Mesenchymal stem cell (in vitro differentiated cells and primary cell): ENCODE measurements at regions not wholly inside any gene's neighbourhood (a gene's known extent, or its start where the extent isn't known, plus 50 kb on each side); places are given as distances from the start of the nearest gene placed in this dataset.

Experiments used
- DNase-seq: peaks from one replicate; pipeline ENCODE4 v3.0.0-alpha.2; 2013
- H2AFZ ChIP-seq: one replicate; pipeline ENCODE4 v1.6.1; 2013; ENCODE audit warnings: low read depth, mild to moderate bottlenecking, control low read depth, inconsistent platforms, low read length, moderate library complexity
- H2AK5ac ChIP-seq: 2 replicates; pipeline ENCODE4 v1.6.1; 2013; ENCODE audit warnings: low read length, moderate library complexity, mild to moderate bottlenecking, inconsistent platforms; ENCODE audit not compliant: severe bottlenecking
- H2BK120ac ChIP-seq: one replicate; pipeline ENCODE4 v1.6.1; 2013; ENCODE audit warnings: low read depth, mild to moderate bottlenecking, inconsistent platforms, low read length, moderate library complexity
- H2BK12ac ChIP-seq, 2 experiments: one replicate each; pipeline ENCODE4 v1.6.1; 2013; ENCODE audit warnings: inconsistent platforms in 2 of 2, low read length in 2 of 2, mild to moderate bottlenecking in 2 of 2, moderate library complexity in 2 of 2, control low read depth in 1 of 2
- H2BK15ac ChIP-seq: one replicate; pipeline ENCODE4 v1.6.1; 2013; ENCODE audit warnings: mild to moderate bottlenecking, low read depth, inconsistent platforms; ENCODE audit not compliant: poor library complexity, severe bottlenecking
- H2BK5ac ChIP-seq: 2 replicates; pipeline ENCODE4 v1.6.1; 2013; ENCODE audit warnings: low read depth, mild to moderate bottlenecking, low read length, control low read depth, inconsistent platforms; ENCODE audit not compliant: poor library complexity, severe bottlenecking
- H3K14ac ChIP-seq, 2 experiments: one replicate each; pipeline ENCODE4 v1.6.1; 2013; ENCODE audit warnings: inconsistent platforms in 2 of 2, low read length in 2 of 2, control low read depth in 1 of 2, mild to moderate bottlenecking in 1 of 2, moderate library complexity in 1 of 2
- H3K18ac ChIP-seq, 2 experiments: one replicate each; pipeline ENCODE4 v1.6.1; 2013; ENCODE audit warnings: inconsistent platforms in 2 of 2, low read length in 2 of 2, control low read depth in 1 of 2, low read depth in 1 of 2, mild to moderate bottlenecking in 1 of 2
- H3K23ac ChIP-seq, 2 experiments: one replicate each; pipeline ENCODE4 v1.6.1; 2013; ENCODE audit warnings: inconsistent platforms in 2 of 2, low read length in 2 of 2, mild to moderate bottlenecking in 2 of 2, moderate library complexity in 2 of 2, control low read depth in 1 of 2
- H3K27ac ChIP-seq: 2 replicates; pipeline ENCODE4 v1.5.1; 2013; ENCODE audit warnings: mild to moderate bottlenecking, moderate library complexity, low read length, control low read depth, inconsistent platforms; ENCODE audit not compliant: poor library complexity, severe bottlenecking
- H3K27me3 ChIP-seq, 2 experiments: 2 replicates each; pipeline versions ENCODE4 v1.6.1 to v1.7.0; 2013; ENCODE audit warnings: low read length in 2 of 2, mild to moderate bottlenecking in 2 of 2, moderate library complexity in 2 of 2, control low read depth in 1 of 2, inconsistent platforms in 1 of 2; ENCODE audit not compliant: control insufficient read depth in 1 of 2, insufficient read depth in 1 of 2
- H3K36me3 ChIP-seq, 2 experiments: 2 replicates each; pipeline versions ENCODE4 v1.6.1 to v1.7.0; 2013; ENCODE audit warnings: low read length in 2 of 2, control low read depth in 1 of 2, inconsistent platforms in 1 of 2, low read depth in 1 of 2, mild to moderate bottlenecking in 1 of 2; ENCODE audit not compliant: insufficient read depth in 2 of 2, control insufficient read depth in 1 of 2
- H3K4ac ChIP-seq, 2 experiments: one replicate each; pipeline ENCODE4 v1.6.1; 2013; ENCODE audit warnings: inconsistent platforms in 2 of 2, low read length in 2 of 2, mild to moderate bottlenecking in 2 of 2, moderate library complexity in 2 of 2, control low read depth in 1 of 2, low read depth in 1 of 2
- H3K4me1 ChIP-seq: 2 replicates; pipeline ENCODE4 v1.6.1; 2013; ENCODE audit warnings: low read depth, low read length, control low read depth; ENCODE audit not compliant: control insufficient read depth, insufficient read depth
- H3K4me2 ChIP-seq: 2 replicates; pipeline ENCODE4 v1.6.1; 2013; ENCODE audit warnings: low read length, mild to moderate bottlenecking, inconsistent platforms; ENCODE audit not compliant: poor library complexity, severe bottlenecking
- H3K4me3 ChIP-seq, 2 experiments: 2 replicates each; pipeline versions ENCODE4 v1.5.1 to v1.7.0; 2013; ENCODE audit warnings: low read length in 2 of 2, mild to moderate bottlenecking in 2 of 2, control low read depth in 1 of 2, low read depth in 1 of 2; ENCODE audit not compliant: insufficient read depth in 1 of 2
- H3K79me1 ChIP-seq: replicated peaks from 2 replicates; pipeline ENCODE4 v1.6.1; 2013; ENCODE audit warnings: mild to moderate bottlenecking, control low read depth, low read length, inconsistent platforms; ENCODE audit not compliant: poor library complexity, severe bottlenecking
- H3K9ac ChIP-seq: 2 replicates; pipeline ENCODE4 v1.7.0; 2013; ENCODE audit warnings: mild to moderate bottlenecking, low read length, moderate library complexity
- H3K9me3 ChIP-seq: 2 replicates; pipeline ENCODE4 v1.7.0; 2013; ENCODE audit warnings: mild to moderate bottlenecking, low read length; ENCODE audit not compliant: control insufficient read depth
- H4K8ac ChIP-seq: one replicate; pipeline ENCODE4 v1.6.1; 2013; ENCODE audit warnings: inconsistent platforms, mild to moderate bottlenecking, low read length, moderate library complexity
- H4K91ac ChIP-seq: one replicate; pipeline ENCODE4 v1.6.1; 2013; ENCODE audit warnings: mild to moderate bottlenecking, low read length, inconsistent platforms
- WGBS: methylation state at CpG from one replicate; pipeline ENCODE4 v1.1.7; 2013; ENCODE audit warnings: mixed read lengths; 5-methylcytosine and 5-hydroxymethylcytosine counted together

- H3K27ac ChIP-seq = no peak overlapping the region
- no peaks in the 10 kb centered on the region for H3K27me3 ChIP-seq
- no peak for DNase-seq
- H3K9me3 ChIP-seq = no peaks in the 10 kb centered on the region
- no CpG with 5 or more reads among the region's 2 CpGs for WGBS
- no peaks in the 10 kb centered on the region for H3K4me1 ChIP-seq
- no peak overlapping the region for H3K4me2 ChIP-seq
- H3K14ac ChIP-seq = no peak overlapping the region
- H4K91ac ChIP-seq = no peak overlapping the region
- no peak overlapping the region for H3K9ac ChIP-seq
- H3K4me3 ChIP-seq = no peak overlapping the region
- H2BK5ac ChIP-seq = no peak overlapping the region
- no peak overlapping the region for H3K18ac ChIP-seq
- no peaks in the 10 kb centered on the region for H3K79me1 ChIP-seq
- no peak overlapping the region for H3K4ac ChIP-seq
- H2AFZ ChIP-seq = no peak overlapping the region
- H4K8ac ChIP-seq = no peak overlapping the region
- H2BK120ac ChIP-seq = no peak overlapping the region
- no peak overlapping the region for H2BK15ac ChIP-seq
- no peak overlapping the region for H3K23ac ChIP-seq
- no peak overlapping the region for H2BK12ac ChIP-seq
- H3K36me3 ChIP-seq = no peaks in the 10 kb centered on the region
- no peak overlapping the region for H2AK5ac ChIP-seq
These were observed 210.3 kb downstream of the TMX3 start for GRCh38 chr18:68504441-68505177.

GRCh38 chr18:68500556-68500955, 214.4 kb downstream of the TMX3 start:
- WGBS = 89% methylated on average over 4 of the region's 4 CpGs
- Histone ChIP-seq H3K79me1 (no peaks in the 10 kb centered on the region), H3K9ac (no peak overlapping the region)

GRCh38 chr18:68499141-68499540, 215.8 kb downstream of the TMX3 start:
- Histone ChIP-seq H4K8ac (no peak overlapping the region), H3K4me2 (no peak overlapping the region), H3K14ac (no peak overlapping the region), H2BK12ac (no peak overlapping the region), H3K23ac (no peak overlapping the region), H3K79me1 (no peaks in the 10 kb centered on the region), H2BK15ac (no peak overlapping the region), H2BK5ac (no peak overlapping the region), H2AK5ac (no peak overlapping the region), H3K4me3 (no peak overlapping the region), H3K27ac (no peak overlapping the region), H2AFZ (no peak overlapping the region), H3K36me3 (no peaks in the 10 kb centered on the region), H2BK120ac (no peak overlapping the region), H3K4ac (no peak overlapping the region), H3K9ac (no peak overlapping the region), H3K9me3 (no peaks in the 10 kb centered on the region), H3K27me3 (no peaks in the 10 kb centered on the region), H4K91ac (no peak overlapping the region), H3K18ac (no peak overlapping the region), H3K4me1 (no peaks in the 10 kb centered on the region)
- DNase-seq = no peak
- WGBS = 100% methylated on average over 2 of the region's 2 CpGs

More at GRCh38 chr18:68500556-68500955, 214.4 kb downstream of the TMX3 start:
- Histone ChIP-seq H3K36me3 (no peaks in the 10 kb centered on the region), H3K4me3 (no peak overlapping the region), H2BK15ac (no peak overlapping the region), H3K4ac (no peak overlapping the region), H3K14ac (no peak overlapping the region), H2BK12ac (no peak overlapping the region), H2BK5ac (no peak overlapping the region), H2AK5ac (no peak overlapping the region), H3K27me3 (no peaks in the 10 kb centered on the region), H3K9me3 (no peaks in the 10 kb centered on the region), H2BK120ac (no peak overlapping the region), H4K91ac (no peak overlapping the region), H3K4me1 (no peaks in the 10 kb centered on the region), H3K23ac (no peak overlapping the region), H3K4me2 (no peak overlapping the region), H2AFZ (no peak overlapping the region), H4K8ac (no peak overlapping the region), H3K27ac (no peak overlapping the region), H3K18ac (no peak overlapping the region)
- no peak for DNase-seq

- no peak overlapping the region for H2AFZ ChIP-seq
- no CpG with 5 or more reads among the region's 1 CpG for WGBS
- H2BK12ac ChIP-seq = no peak overlapping the region
- no peak overlapping the region for H3K27ac ChIP-seq
- H2BK120ac ChIP-seq = no peak overlapping the region
- H3K14ac ChIP-seq = no peak overlapping the region
- H3K9ac ChIP-seq = no peak overlapping the region
- H3K9me3 ChIP-seq = no peaks in the 10 kb centered on the region
- H3K4me2 ChIP-seq = no peak overlapping the region
- no peak overlapping the region for H2BK5ac ChIP-seq
- no peak overlapping the region for H3K4me3 ChIP-seq
- no peak overlapping the region for H2AK5ac ChIP-seq
- no peak for DNase-seq
- no peak overlapping the region for H3K18ac ChIP-seq
- no peaks in the 10 kb centered on the region for H3K27me3 ChIP-seq
- no peak overlapping the region for H3K23ac ChIP-seq
- no peaks in the 10 kb centered on the region for H3K79me1 ChIP-seq
- H4K8ac ChIP-seq = no peak overlapping the region
- H3K4ac ChIP-seq = no peak overlapping the region
- no peaks in the 10 kb centered on the region for H3K36me3 ChIP-seq
- H2BK15ac ChIP-seq = no peak overlapping the region
- H4K91ac ChIP-seq = no peak overlapping the region
- no peaks in the 10 kb centered on the region for H3K4me1 ChIP-seq
These were observed 216.3 kb downstream of the TMX3 start for GRCh38 chr18:68498636-68499035.
